Neural cell (in vitro differentiated cells): ENCODE measurements at regions not wholly inside any gene's neighbourhood (a gene's known extent, or its start where the extent isn't known, plus 50 kb on each side); places are given as distances from the start of the nearest gene placed in this dataset.

ENCODE experiments used
- H2AFZ ChIP-seq: fragments of 200-600, 300-800 bp; sonication (generic), shearing (Covaris generic); 2 replicates; pipeline ENCODE4 v1.6.0; 2014; ENCODE audit warnings: low read depth, mild to moderate bottlenecking, antibody characterized with exemption, low read length, moderate library complexity
- H3F3A ChIP-seq: fragments of 200-600 bp; shearing (Covaris generic); 2 replicates; pipeline ENCODE4 v1.6.1; 2016; ENCODE audit warnings: mild to moderate bottlenecking, moderate library complexity, mixed read lengths, antibody characterized with exemption, low read length; ENCODE audit not compliant: insufficient read depth, poor library complexity, severe bottlenecking
- H3K27ac ChIP-seq: fragments of 200-600, 300-800 bp; sonication (generic), shearing (Covaris generic); 2 replicates; pipeline ENCODE4 v1.5.1; 2014; ENCODE audit warnings: mild to moderate bottlenecking, low read length, moderate library complexity
- H3K27me3 ChIP-seq: fragments of 300-800, 200-600 bp; sonication (generic), shearing (Covaris generic); 2 replicates; pipeline ENCODE4 v1.6.0; 2014; ENCODE audit warnings: mild to moderate bottlenecking, low read depth, low read length, moderate library complexity; ENCODE audit not compliant: insufficient read depth
- H3K36me3 ChIP-seq: fragments of 300-800, 200-600 bp; sonication (generic), shearing (Covaris generic); 2 replicates; pipeline ENCODE4 v1.5.1; 2014; ENCODE audit warnings: mild to moderate bottlenecking, antibody characterized with exemption, low read length, moderate library complexity; ENCODE audit not compliant: insufficient read depth
- H3K4me2 ChIP-seq: fragments of 300-800, 200-600 bp; sonication (generic), shearing (Covaris generic); 2 replicates; pipeline ENCODE4 v1.6.0; 2014; ENCODE audit warnings: mild to moderate bottlenecking, low read length
- H3K4me3 ChIP-seq: fragments of 300-800, 200-600 bp; sonication (generic), shearing (Covaris generic); 2 replicates; pipeline ENCODE4 v1.5.1; 2014; ENCODE audit warnings: mild to moderate bottlenecking, low read length, moderate library complexity
- H3K79me2 ChIP-seq: fragments of 200-600 bp; shearing (Covaris generic); replicated peaks from 2 replicates; pipeline ENCODE4 v1.6.0; 2014; ENCODE audit warnings: mild to moderate bottlenecking, low read length, moderate library complexity; ENCODE audit not compliant: insufficient read depth
- H3K9ac ChIP-seq: fragments of 300-800, 200-600 bp; sonication (generic), shearing (Covaris generic); 2 replicates; pipeline ENCODE4 v1.6.1; 2016; ENCODE audit warnings: mild to moderate bottlenecking, low read length, mixed read lengths
- H3K9me2 ChIP-seq: fragments of 200-600 bp; shearing (Covaris generic); 2 replicates; pipeline ENCODE4 v1.6.1; 2016; ENCODE audit warnings: mild to moderate bottlenecking, low read length, mixed read lengths; ENCODE audit not compliant: insufficient read depth
- H3K9me3 ChIP-seq: fragments of 200-600, 300-800 bp; sonication (generic), shearing (Covaris generic); 2 replicates; pipeline ENCODE4 v1.6.1; 2016; ENCODE audit warnings: mild to moderate bottlenecking, mixed run types, low read length, moderate library complexity, mixed read lengths
- H4K20me1 ChIP-seq: fragments of 200-600 bp; shearing (Covaris generic); 2 replicates; pipeline ENCODE4 v1.6.1; 2016; ENCODE audit warnings: mild to moderate bottlenecking, mixed run types; ENCODE audit not compliant: insufficient read depth
- CTCF ChIP-seq: fragments of 450-650 bp; IDR thresholded peaks from 2 replicates; pipeline ENCODE4 v1.5.1; 2014; ENCODE audit warnings: antibody characterized with exemption, mild to moderate bottlenecking, moderate library complexity; ENCODE audit not compliant: poor library complexity, severe bottlenecking
- EP300 ChIP-seq: fragments of 450-650 bp; conservative IDR thresholded peaks from 2 replicates; pipeline ENCODE4 v1.6.1; 2014; ENCODE audit warnings: antibody characterized with exemption, mild to moderate bottlenecking, moderate library complexity; ENCODE audit not compliant: poor library complexity, severe bottlenecking
- EZH2 ChIP-seq: fragments of 200-600, 300-800 bp; shearing (Covaris generic), sonication (generic); IDR thresholded peaks from 2 replicates; pipeline ENCODE4 v1.6.1; 2014; ENCODE audit warnings: antibody characterized with exemption, low read length, borderline replicate concordance, mild to moderate bottlenecking; ENCODE audit not compliant: insufficient read depth, poor library complexity, severe bottlenecking
- MXI1 ChIP-seq: fragments of 450-650 bp; conservative IDR thresholded peaks from 2 replicates; pipeline ENCODE4 v1.6.1; 2014; ENCODE audit warnings: antibody characterized with exemption, mild to moderate bottlenecking; ENCODE audit not compliant: poor library complexity, severe bottlenecking
- POLR2AphosphoS5 ChIP-seq: IDR thresholded peaks from 2 replicates; pipeline ENCODE4 v1.6.1; 2012
- RAD21 ChIP-seq: fragments of 450-650 bp; conservative IDR thresholded peaks from 2 replicates; pipeline ENCODE4 v1.6.1; 2014; ENCODE audit warnings: antibody characterized with exemption, mild to moderate bottlenecking, moderate library complexity
- SMC3 ChIP-seq: fragments of 450-650 bp; conservative IDR thresholded peaks from 2 replicates; pipeline ENCODE4 v1.6.1; 2014; ENCODE audit warnings: antibody characterized with exemption, mild to moderate bottlenecking, moderate library complexity; ENCODE audit not compliant: poor library complexity
- TAF1 ChIP-seq: IDR thresholded peaks from 2 replicates; pipeline ENCODE4 v1.6.1; 2012; ENCODE audit warnings: low read depth
- TF ChIP-seq, protein P1 (sequence below): IDR thresholded peaks from 2 replicates; pipeline ENCODE4 v1.6.1; 2012; ENCODE audit warnings: borderline replicate concordance

DNA sequence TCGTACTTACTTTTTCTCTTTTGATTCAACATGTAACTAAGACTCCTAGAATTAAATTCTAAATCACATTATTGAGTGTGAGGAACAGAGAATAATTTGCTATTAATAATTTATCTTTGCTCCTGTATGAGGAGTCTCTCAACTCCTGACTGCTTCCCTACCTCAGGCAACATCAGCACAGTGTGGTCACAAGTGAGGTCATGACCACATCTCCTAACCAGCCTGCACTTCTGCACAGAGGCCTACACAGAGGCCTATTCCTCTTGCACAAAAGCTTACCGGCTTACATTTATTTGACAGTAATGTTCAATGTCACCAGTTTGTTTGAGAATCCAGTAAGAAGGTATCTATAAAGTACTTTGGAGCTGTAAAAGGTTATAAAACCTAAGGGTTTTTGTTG is 637.4 kb upstream of the MARCKS start:
- H2AFZ ChIP-seq = no peak overlapping the region
- no peaks in the 10 kb centered on the region for H3K9me3 ChIP-seq
- no peaks in the 10 kb centered on the region for H3K79me2 ChIP-seq
- H3K4me2 ChIP-seq = no peak overlapping the region
- H3K4me3 ChIP-seq = no peak overlapping the region
- no peak overlapping the region for H3K9ac ChIP-seq
- H3K36me3 ChIP-seq = no peaks in the 10 kb centered on the region
- no peaks in the 10 kb centered on the region for H4K20me1 ChIP-seq
- no peaks in the 10 kb centered on the region for H3K9me2 ChIP-seq
- H3K27ac ChIP-seq = no peak overlapping the region
- no peaks in the 10 kb centered on the region for H3K27me3 ChIP-seq
- TF ChIP-seq POLR2AphosphoS5 = no peak
- no peaks in the 10 kb centered on the region for H3F3A ChIP-seq

- Histone ChIP-seq H3K27me3 (no peaks in the 10 kb centered on the region), H4K20me1 (no peaks in the 10 kb centered on the region), H3K9ac (no peak overlapping the region), H2AFZ (no peak overlapping the region), H3F3A (no peaks in the 10 kb centered on the region), H3K4me3 (no peak overlapping the region), H3K9me3 (no peaks in the 10 kb centered on the region), H3K79me2 (no peaks in the 10 kb centered on the region), H3K27ac (no peak overlapping the region), H3K36me3 (no peaks in the 10 kb centered on the region), H3K4me2 (no peak overlapping the region), H3K9me2 (no peaks in the 10 kb centered on the region)
- TF ChIP-seq SMC3 (no peak), EZH2 (no peak)
Observed at GRCh38 chr6:113220832-113221231, 636.3 kb upstream of the MARCKS start.

GRCh38 chr6:113221850-113222249 is 635.3 kb upstream of the MARCKS start:
- Histone ChIP-seq H4K20me1 (no peaks in the 10 kb centered on the region), H3K9me3 (no peaks in the 10 kb centered on the region), H3K27me3 (no peaks in the 10 kb centered on the region), H3K9me2 (no peaks in the 10 kb centered on the region), H3F3A (no peaks in the 10 kb centered on the region), H2AFZ (no peak overlapping the region), H3K4me2 (no peak overlapping the region), H3K27ac (no peak overlapping the region), H3K9ac (no peak overlapping the region), H3K79me2 (no peaks in the 10 kb centered on the region), H3K36me3 (no peaks in the 10 kb centered on the region), H3K4me3 (no peak overlapping the region)
- no peak for TF ChIP-seq EZH2
- no peak for TF ChIP-seq MXI1
- no peak for TF ChIP-seq SMC3
- TF ChIP-seq EP300 = no peak
- TF ChIP-seq TAF1 = no peak
- TF ChIP-seq RAD21 = no peak
- TF ChIP-seq POLR2AphosphoS5 = no peak
- TF ChIP-seq, protein P1, sequence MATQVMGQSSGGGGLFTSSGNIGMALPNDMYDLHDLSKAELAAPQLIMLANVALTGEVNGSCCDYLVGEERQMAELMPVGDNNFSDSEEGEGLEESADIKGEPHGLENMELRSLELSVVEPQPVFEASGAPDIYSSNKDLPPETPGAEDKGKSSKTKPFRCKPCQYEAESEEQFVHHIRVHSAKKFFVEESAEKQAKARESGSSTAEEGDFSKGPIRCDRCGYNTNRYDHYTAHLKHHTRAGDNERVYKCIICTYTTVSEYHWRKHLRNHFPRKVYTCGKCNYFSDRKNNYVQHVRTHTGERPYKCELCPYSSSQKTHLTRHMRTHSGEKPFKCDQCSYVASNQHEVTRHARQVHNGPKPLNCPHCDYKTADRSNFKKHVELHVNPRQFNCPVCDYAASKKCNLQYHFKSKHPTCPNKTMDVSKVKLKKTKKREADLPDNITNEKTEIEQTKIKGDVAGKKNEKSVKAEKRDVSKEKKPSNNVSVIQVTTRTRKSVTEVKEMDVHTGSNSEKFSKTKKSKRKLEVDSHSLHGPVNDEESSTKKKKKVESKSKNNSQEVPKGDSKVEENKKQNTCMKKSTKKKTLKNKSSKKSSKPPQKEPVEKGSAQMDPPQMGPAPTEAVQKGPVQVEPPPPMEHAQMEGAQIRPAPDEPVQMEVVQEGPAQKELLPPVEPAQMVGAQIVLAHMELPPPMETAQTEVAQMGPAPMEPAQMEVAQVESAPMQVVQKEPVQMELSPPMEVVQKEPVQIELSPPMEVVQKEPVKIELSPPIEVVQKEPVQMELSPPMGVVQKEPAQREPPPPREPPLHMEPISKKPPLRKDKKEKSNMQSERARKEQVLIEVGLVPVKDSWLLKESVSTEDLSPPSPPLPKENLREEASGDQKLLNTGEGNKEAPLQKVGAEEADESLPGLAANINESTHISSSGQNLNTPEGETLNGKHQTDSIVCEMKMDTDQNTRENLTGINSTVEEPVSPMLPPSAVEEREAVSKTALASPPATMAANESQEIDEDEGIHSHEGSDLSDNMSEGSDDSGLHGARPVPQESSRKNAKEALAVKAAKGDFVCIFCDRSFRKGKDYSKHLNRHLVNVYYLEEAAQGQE = no peak
- TF ChIP-seq CTCF = no peak
